ENCODE measurements at regions not wholly inside any gene's neighbourhood (a gene's known extent, or its start where the extent isn't known, plus 50 kb on each side); places are given as distances from the start of the nearest gene placed in this dataset.

- no peak for DNase-seq (ENCODE audit: low read depth in 3 of 3, low spot score in 1 of 3)
Observed at GRCh38 chr2:21607572-21607971, 483.8 kb downstream of the TDRD15 start.

- DNase-seq (ENCODE audit: low read depth in 3 of 3, low spot score in 1 of 3): no peak
Observed at GRCh38 chr2:21610304-21610703, 486.5 kb downstream of the TDRD15 start.

- no peak for DNase-seq (ENCODE audit: low read depth in 3 of 3, low spot score in 1 of 3)
Observed at GRCh38 chr2:21617885-21618434, 494.2 kb downstream of the TDRD15 start.

- DNase-seq (ENCODE audit: low read depth in 3 of 3, low spot score in 1 of 3): no peak
Observed at GRCh38 chr2:21620771-21621170, 497.0 kb downstream of the TDRD15 start.

GRCh38 chr2:21627938-21628337 lies 504.2 kb downstream of the TDRD15 start:
- DNase-seq (ENCODE audit: low read depth in 3 of 3, low spot score in 1 of 3): no peak

GRCh38 chr2:21633015-21633414 lies 509.2 kb downstream of the TDRD15 start:
- DNase-seq (ENCODE audit: low read depth in 3 of 3, low spot score in 1 of 3): no peak

- DNase-seq (ENCODE audit: low read depth in 3 of 3, low spot score in 1 of 3): no peak
Observed at GRCh38 chr2:21633466-21633865, 509.7 kb downstream of the TDRD15 start.

GRCh38 chr2:21633911-21634310 lies 510.1 kb downstream of the TDRD15 start:
- DNase-seq (ENCODE audit: low read depth in 3 of 3, low spot score in 1 of 3): no peak

- DNase-seq (ENCODE audit: low read depth in 3 of 3, low spot score in 1 of 3): no peak
Observed at GRCh38 chr2:21640046-21640445, 516.3 kb downstream of the TDRD15 start.

- no peak for DNase-seq (ENCODE audit: low read depth in 3 of 3, low spot score in 1 of 3)
Observed at GRCh38 chr2:21642647-21643046, 518.9 kb downstream of the TDRD15 start.

- no peak for DNase-seq (ENCODE audit: low read depth in 3 of 3, low spot score in 1 of 3)
Observed at GRCh38 chr2:21643180-21643579, 519.4 kb downstream of the TDRD15 start.

- DNase-seq (ENCODE audit: low read depth in 3 of 3, low spot score in 1 of 3): no peak
Observed at GRCh38 chr2:21644266-21644665, 520.5 kb downstream of the TDRD15 start.

- DNase-seq (ENCODE audit: low read depth in 3 of 3, low spot score in 1 of 3): no peak
Observed at GRCh38 chr2:21646345-21646744, 522.6 kb downstream of the TDRD15 start.

- DNase-seq (ENCODE audit: low read depth in 3 of 3, low spot score in 1 of 3): no peak
Observed at GRCh38 chr2:21650569-21650968, 526.8 kb downstream of the TDRD15 start.

- no peak for DNase-seq (ENCODE audit: low read depth in 3 of 3, low spot score in 1 of 3)
Observed at GRCh38 chr2:21655136-21655535, 531.4 kb downstream of the TDRD15 start.

GRCh38 chr2:21656330-21657075 lies 532.7 kb downstream of the TDRD15 start:
- no peak for DNase-seq (ENCODE audit: low read depth in 3 of 3, low spot score in 1 of 3)

- DNase-seq (ENCODE audit: low read depth in 3 of 3, low spot score in 1 of 3): no peak
Observed at GRCh38 chr2:21657445-21657844, 533.7 kb downstream of the TDRD15 start.

- no peak for DNase-seq (ENCODE audit: low read depth in 3 of 3, low spot score in 1 of 3)
Observed at GRCh38 chr2:21658269-21658668, 534.5 kb downstream of the TDRD15 start.

GRCh38 chr2:21658907-21659477 lies 535.2 kb downstream of the TDRD15 start:
- DNase-seq (ENCODE audit: low read depth in 3 of 3, low spot score in 1 of 3): no peak

GRCh38 chr2:21664083-21664482 lies 540.3 kb downstream of the TDRD15 start:
- DNase-seq (ENCODE audit: low read depth in 3 of 3, low spot score in 1 of 3): no peak

- no peak for DNase-seq (ENCODE audit: low read depth in 3 of 3, low spot score in 1 of 3)
Observed at GRCh38 chr2:21667638-21668037, 543.9 kb downstream of the TDRD15 start.

GRCh38 chr2:21668078-21668710 lies 544.4 kb downstream of the TDRD15 start:
- DNase-seq (ENCODE audit: low read depth in 3 of 3, low spot score in 1 of 3): no peak

Measured in stimulated activated CD4-positive, alpha-beta T cell treated with anti-CD3 and anti-CD28 coated beads, TNF-alpha, amount 100 ng/mL, for 1 hour (primary cell).